Amygdala (tissue), 56 donors: ENCODE measurements at regions not wholly inside any gene's neighbourhood (a gene's known extent, or its start where the extent isn't known, plus 50 kb on each side); places are given as distances from the start of the nearest gene placed in this dataset.

Source experiments
- DNase-seq, 56 donors: peaks; one replicate each; lab custom pipeline; 2025; lab: John Stamatoyannopoulos, UW

GRCh38 chr2:30046396-30046795, 100.4 kb upstream of the YPEL5 start:
- no peak for DNase-seq

GRCh38 chr2:30046979-30047378, 99.8 kb upstream of the YPEL5 start:
- DNase-seq: no peak

- no peak for DNase-seq
Observed at GRCh38 chr2:30048636-30049175, 98.1 kb upstream of the YPEL5 start.

GRCh38 chr2:30055548-30055947, 91.3 kb upstream of the YPEL5 start:
- DNase-seq: no peak

GRCh38 chr2:30060562-30060961, 86.2 kb upstream of the YPEL5 start:
- no peak for DNase-seq

DNA sequence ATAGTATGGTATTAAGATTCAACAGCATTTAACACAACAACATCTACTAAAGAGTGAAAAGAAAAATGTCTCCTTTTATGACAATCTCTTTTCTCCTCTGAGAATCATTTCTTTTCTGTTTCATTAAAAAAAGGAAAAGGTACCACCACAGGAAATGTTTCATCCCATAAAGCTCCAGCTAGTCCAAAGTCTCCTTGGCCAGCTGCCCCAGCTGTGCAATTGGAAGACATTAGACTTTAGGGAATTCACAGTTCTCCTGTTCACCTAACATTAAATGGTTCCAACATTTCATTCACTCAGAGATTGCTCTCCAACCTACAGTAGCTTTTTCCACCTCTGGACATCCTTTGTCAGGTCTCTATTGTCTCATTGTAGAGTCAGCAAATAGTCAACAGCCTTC, 78.7 kb upstream of the YPEL5 start:
- no peak for DNase-seq

- DNase-seq: peak in 47 of 56 donors; percentile 7 to 87 (median 39)
Observed at GRCh38 chr2:30072250-30072842, 74.5 kb upstream of the YPEL5 start.

GRCh38 chr2:30073523-30073922, 73.3 kb upstream of the YPEL5 start:
- no peak for DNase-seq

- DNase-seq: peak in 1 of 56 donors; percentile 2
Observed at GRCh38 chr2:30074023-30074422, 72.8 kb upstream of the YPEL5 start.

DNA sequence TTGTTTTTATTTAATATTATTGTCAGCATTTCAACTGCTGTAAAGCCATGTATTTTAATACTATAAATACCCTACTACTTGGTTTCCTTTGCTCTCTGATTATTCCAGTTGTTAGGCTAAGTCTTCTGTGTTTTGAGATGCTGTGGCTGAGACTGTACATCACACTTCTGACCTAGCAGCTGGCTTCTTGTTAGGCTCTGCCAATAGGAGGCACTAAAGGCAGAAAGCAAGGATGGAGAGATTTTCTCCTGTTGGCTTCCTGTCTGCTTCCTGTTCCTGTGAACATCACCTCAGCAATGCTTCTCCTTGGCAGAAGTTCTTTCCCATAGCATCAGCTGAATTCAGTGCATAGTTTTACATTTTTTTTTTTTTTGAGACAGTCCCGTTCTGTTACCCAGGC, 68.3 kb upstream of the YPEL5 start:
- no peak for DNase-seq

GRCh38 chr2:30084915-30085314, 61.9 kb upstream of the YPEL5 start:
- no peak for DNase-seq

GRCh38 chr2:30089171-30089570, 57.6 kb upstream of the YPEL5 start:
- DNase-seq: no peak

DNA sequence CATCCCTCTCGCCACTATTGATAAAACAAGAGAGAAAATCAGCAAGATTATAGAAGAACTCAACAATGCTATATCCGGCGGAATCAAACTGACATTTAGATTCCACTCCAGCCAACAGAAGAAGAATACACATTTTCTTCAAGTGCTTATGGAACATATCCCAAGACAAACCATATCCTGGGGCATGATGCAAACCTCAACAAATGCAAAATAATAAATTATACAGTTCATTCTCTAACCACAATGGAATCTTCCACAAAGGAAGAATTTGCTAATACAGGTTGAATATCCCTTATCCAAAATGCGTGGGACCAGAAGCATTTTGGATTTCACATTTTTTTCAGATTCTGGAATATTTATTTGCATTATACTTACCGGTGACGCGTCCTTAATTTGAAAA, 51.4 kb upstream of the YPEL5 start:
- no peak for DNase-seq

GRCh38 chr2:30096451-30096850, 50.4 kb upstream of the YPEL5 start:
- DNase-seq: no peak
